ENCODE measurements at regions not wholly inside any gene's neighbourhood (a gene's known extent, or its start where the extent isn't known, plus 50 kb on each side); places are given as distances from the start of the nearest gene placed in this dataset.

GRCh38 chr11:103543456-103543855, 434.2 kb downstream of the DYNC2H1 start:
- no peak for TF ChIP-seq POLR2A (IDR thresholded peaks at IDR 0.05; ENCODE audit: low read length)
- TF ChIP-seq GATA1 (IDR thresholded peaks at IDR 0.05; ENCODE audit: low read depth, low read length): no peak
